GM12892 (cell line): ENCODE measurements at regions not wholly inside any gene's neighbourhood (a gene's known extent, or its start where the extent isn't known, plus 50 kb on each side); places are given as distances from the start of the nearest gene placed in this dataset.

Source experiments
- POLR2A ChIP-seq: IDR thresholded peaks from 2 replicates; pipeline ENCODE4 v1.6.1; 2011; ENCODE audit warnings: low read depth, low read length, control low read depth
- POLR2AphosphoS5 ChIP-seq: IDR thresholded peaks from 2 replicates; pipeline ENCODE4 v1.6.1; 2011; ENCODE audit warnings: low read depth, low read length, control low read depth
- TAF1 ChIP-seq: IDR thresholded peaks from 2 replicates; pipeline ENCODE4 v1.6.1; 2011; ENCODE audit warnings: low read depth, mild to moderate bottlenecking, control low read depth, low read length, borderline replicate concordance

DNA sequence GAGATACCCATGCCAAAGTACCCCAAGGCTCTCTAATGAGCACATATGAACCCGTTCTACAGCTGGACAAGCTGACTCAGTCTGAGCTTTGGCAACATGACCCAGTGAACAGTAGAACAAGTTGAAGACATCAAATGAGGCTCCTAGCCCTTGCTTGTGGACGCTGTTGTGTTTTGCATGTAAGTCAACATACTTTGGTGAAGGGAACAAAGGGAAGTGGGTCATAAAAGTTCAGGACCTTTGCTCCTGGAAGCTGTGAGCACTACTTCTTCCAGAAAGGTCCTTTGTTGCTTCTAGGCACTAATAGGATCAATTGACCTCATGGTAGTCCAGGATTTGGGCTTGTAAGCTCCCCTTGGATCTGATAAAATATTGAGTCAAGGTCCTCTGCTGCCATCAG, 613.5 kb upstream of the TBX3 start:
- TF ChIP-seq POLR2A (no peak), POLR2AphosphoS5 (no peak), TAF1 (no peak)
